ENCODE measurements at regions not wholly inside any gene's neighbourhood (a gene's known extent, or its start where the extent isn't known, plus 50 kb on each side); places are given as distances from the start of the nearest gene placed in this dataset.
"Not testable (repeated sequence)": the region's sequence is repeated elsewhere in the genome, so short reads cannot be mapped to it uniquely, and the experiment has no call there.

GRCh38 chr15:58365098-58365497, 66.7 kb upstream of the LIPC start:
- DNase-seq; H3K4me3 ChIP-seq; intact Hi-C loops (cut with DNase I; ENCODE audit: low total_unique reads); H3K36me3 ChIP-seq; H3K27me3 ChIP-seq; H3K27ac ChIP-seq; H3K9me3 ChIP-seq; H3K4me1 ChIP-seq: not testable (repeated sequence)
- WGBS, 5 donors: 70 to 100% (median 89%) methylated on average over 1 of the region's 1 CpG

GRCh38 chr15:58369261-58369701, 62.5 kb upstream of the LIPC start:
- TF ChIP-seq POLR2A (IDR thresholded peaks at IDR 0.05) (no peak), POLR2AphosphoS5 (IDR thresholded peaks at IDR 0.05) (no peak), EP300 (IDR thresholded peaks at IDR 0.05) (no peak), CTCF (IDR thresholded peaks at IDR 0.05) (no peak)
- Histone ChIP-seq H3K36me3 (no peaks in the 10 kb centered on the region), H3K27me3 (no peaks in the 10 kb centered on the region), H3K4me3 (peak overlapping the region in 1 of 4 donors; percentile 9), H3K9me3 (peaks cover 0 to 8% (median 0%) of the 10 kb centered on the region in 4 donors), H3K27ac (no peak overlapping the region), H3K4me1 (no peaks in the 10 kb centered on the region)
- peak in 1 of 2 donors; percentile 49 for DNase-seq
- 38 to 54% (median 51%) methylated on average over 5 of the region's 5 CpGs for WGBS, 5 donors
- intact Hi-C loops (cut with DNase I; ENCODE audit: low total_unique reads): no loop called here

GRCh38 chr15:58369956-58370355, 61.8 kb upstream of the LIPC start:
- Histone ChIP-seq H3K4me1 (no peaks in the 10 kb centered on the region), H3K9me3 (peaks cover 0 to 8% (median 0%) of the 10 kb centered on the region in 4 donors), H3K27me3 (no peaks in the 10 kb centered on the region), H3K4me3 (no peak overlapping the region), H3K36me3 (no peaks in the 10 kb centered on the region), H3K27ac (no peak overlapping the region)
- intact Hi-C loops (cut with DNase I; ENCODE audit: low total_unique reads): no loop called here
- no peak for DNase-seq
- 83 to 92% (median 85%) methylated on average over 3 of the region's 3 CpGs for WGBS, 5 donors
- TF ChIP-seq POLR2AphosphoS5 (IDR thresholded peaks at IDR 0.05): no peak

GRCh38 chr15:58374147-58374546, 57.6 kb upstream of the LIPC start:
- H3K27me3 ChIP-seq: no peaks in the 10 kb centered on the region
- WGBS, 5 donors: 90 to 98% (median 93%) methylated on average over 3 of the region's 3 CpGs

GRCh38 chr15:58377193-58377592, 54.6 kb upstream of the LIPC start:
- H3K4me1 ChIP-seq: no peaks in the 10 kb centered on the region
- no peak overlapping the region for H3K27ac ChIP-seq
- DNase-seq: no peak
- H3K27me3 ChIP-seq: no peaks in the 10 kb centered on the region
- 81 to 90% (median 83%) methylated on average over 2 of the region's 2 CpGs for WGBS, 5 donors
- peaks cover 0 to 13% (median 4%) of the 10 kb centered on the region in 4 donors for H3K9me3 ChIP-seq
- H3K36me3 ChIP-seq: no peaks in the 10 kb centered on the region
- TF ChIP-seq POLR2AphosphoS5 (IDR thresholded peaks at IDR 0.05): no peak
- TF ChIP-seq EP300 (IDR thresholded peaks at IDR 0.05): no peak
- TF ChIP-seq CTCF (IDR thresholded peaks at IDR 0.05): no peak
- TF ChIP-seq POLR2A (IDR thresholded peaks at IDR 0.05): no peak
- no peak overlapping the region for H3K4me3 ChIP-seq
- intact Hi-C loops (cut with DNase I; ENCODE audit: low total_unique reads): no loop called here

More at GRCh38 chr15:58374147-58374546, 57.6 kb upstream of the LIPC start:
- DNase-seq: no peak
- peaks cover 0 to 18% (median 4%) of the 10 kb centered on the region in 4 donors for H3K9me3 ChIP-seq
- no peak overlapping the region for H3K4me3 ChIP-seq
- intact Hi-C loops (cut with DNase I; ENCODE audit: low total_unique reads): no loop called here
- no peaks in the 10 kb centered on the region for H3K4me1 ChIP-seq
- no peak overlapping the region for H3K27ac ChIP-seq
- no peak for TF ChIP-seq POLR2AphosphoS5 (IDR thresholded peaks at IDR 0.05)
- TF ChIP-seq CTCF (IDR thresholded peaks at IDR 0.05): no peak
- TF ChIP-seq EP300 (IDR thresholded peaks at IDR 0.05): no peak
- H3K36me3 ChIP-seq: no peaks in the 10 kb centered on the region
